HG02759 (cell line): ENCODE measurements at regions not wholly inside any gene's neighbourhood (a gene's known extent, or its start where the extent isn't known, plus 50 kb on each side); places are given as distances from the start of the nearest gene placed in this dataset.
"Not testable (repeated sequence)": the region's sequence is repeated elsewhere in the genome, so short reads cannot be mapped to it uniquely, and the experiment has no call there.

Source experiments
- ATAC-seq: cut with Tn5 transposase; IDR thresholded peaks from one replicate; pipeline ENCODE4 v1.9.1; 2021; ENCODE audit warnings: mild to moderate bottlenecking, moderate library complexity; ENCODE audit not compliant: unreplicated experiment

DNA sequence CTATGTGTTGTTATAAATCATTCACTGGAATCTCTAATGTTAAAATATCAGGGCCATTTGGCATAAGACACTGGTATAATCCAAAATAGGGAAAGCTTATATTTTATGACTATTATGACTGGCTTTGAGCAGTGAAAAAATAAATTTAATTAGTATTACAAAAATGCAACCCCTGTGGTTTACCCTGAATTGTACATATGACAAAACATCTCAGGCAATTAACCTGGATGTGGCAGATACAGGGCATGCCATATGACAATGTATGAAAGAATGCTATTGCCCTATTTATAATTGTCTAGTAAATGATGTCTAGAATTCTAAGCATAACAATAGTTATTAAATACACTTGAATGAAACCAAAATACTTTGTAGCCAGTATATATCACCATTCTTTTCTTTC lies 532.5 kb upstream of the ADGRL4 start:
- ATAC-seq: no peak

DNA sequence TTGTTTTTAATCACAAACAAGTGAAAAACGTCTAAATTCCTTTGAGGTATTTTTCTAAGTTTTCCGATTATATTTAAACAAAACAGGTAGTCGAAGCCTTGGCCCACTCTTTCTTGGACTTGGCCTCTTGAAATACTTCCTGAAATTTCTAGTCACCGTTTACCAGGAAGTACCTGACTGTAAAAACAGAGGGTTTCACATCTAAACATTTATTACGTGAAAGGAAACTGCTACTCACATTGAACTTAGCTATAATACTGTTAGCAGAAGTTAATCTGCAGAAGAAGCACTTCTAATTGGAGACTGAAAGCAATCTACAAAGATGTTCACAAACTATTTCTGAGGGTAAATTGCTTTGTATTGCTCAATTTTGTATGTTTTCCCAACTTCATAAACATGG lies 526.0 kb upstream of the ADGRL4 start:
- ATAC-seq: no peak

DNA sequence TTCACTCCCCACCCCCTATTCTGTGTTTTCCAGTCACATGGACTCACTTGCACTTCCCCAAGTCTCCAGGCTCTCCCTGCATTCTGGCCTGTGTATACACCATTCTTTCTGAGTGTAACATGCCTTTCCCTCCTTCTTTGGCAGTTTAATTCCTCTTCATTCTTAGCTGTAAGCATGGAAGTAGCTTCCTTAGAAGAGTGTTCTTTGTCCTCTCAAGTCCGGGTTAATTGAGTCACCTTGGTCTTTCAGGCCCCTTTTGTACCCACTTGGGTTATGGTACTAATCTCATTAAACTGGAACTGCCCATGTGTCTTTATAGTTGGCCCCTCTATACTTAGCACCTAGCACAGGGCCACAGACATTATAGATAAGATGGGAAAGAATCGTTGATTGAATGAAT lies 525.3 kb upstream of the ADGRL4 start:
- no peak for ATAC-seq

DNA sequence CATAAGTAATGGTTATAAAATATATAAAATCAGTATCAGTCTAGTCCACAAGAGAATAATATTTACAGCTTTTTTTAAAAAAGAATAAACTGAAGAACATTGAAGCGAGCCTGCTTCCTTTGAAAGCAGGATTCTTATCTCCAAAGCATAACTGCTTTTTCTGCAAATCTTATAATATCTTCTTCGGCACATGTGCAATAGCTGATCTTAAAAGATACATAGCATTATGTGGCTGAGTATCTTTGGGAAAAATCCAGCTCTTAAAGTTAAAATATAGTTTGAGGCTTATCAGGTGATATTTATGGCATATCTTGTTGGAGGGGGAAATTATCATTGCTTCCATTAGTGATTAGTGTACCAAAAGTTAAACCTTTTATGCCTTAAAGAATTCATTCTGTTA lies 523.9 kb upstream of the ADGRL4 start:
- ATAC-seq: no peak

DNA sequence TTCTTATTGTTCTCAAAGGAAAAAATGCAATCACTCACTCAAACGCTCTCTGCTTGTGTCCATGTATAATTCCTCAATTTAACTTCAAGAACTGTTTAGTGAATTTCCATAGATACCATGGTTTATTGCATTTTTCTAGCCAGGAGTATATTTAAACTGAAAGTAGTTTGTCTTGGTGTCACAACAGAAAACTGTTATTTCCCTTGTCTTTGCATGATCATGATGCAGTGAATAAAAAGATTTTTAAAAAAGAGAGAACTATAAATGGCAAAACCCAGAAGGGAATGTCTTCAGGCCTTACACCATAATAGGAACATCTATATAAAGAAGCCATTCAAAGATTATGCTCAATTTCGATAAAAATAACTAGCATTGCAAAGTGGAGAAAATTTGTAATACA lies 523.5 kb upstream of the ADGRL4 start:
- ATAC-seq: no peak

DNA sequence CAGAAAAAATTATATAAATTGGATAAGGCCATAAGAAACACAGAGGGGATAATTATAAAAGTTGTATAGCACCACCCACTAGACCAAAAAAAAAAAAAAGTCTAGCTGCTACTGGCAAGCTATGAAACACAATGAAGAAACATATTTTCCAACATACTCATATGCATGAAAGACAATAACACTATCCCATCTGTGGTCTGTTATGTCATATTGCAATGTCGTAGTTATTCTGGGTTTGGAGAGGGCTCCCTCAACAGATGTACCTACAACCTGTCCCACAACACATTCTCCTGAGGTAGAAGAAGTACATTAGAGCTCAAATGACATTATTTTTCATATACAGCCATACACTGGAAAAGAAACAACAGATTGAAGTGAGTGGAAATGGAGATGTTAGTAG lies 517.6 kb upstream of the ADGRL4 start:
- ATAC-seq: no peak

DNA sequence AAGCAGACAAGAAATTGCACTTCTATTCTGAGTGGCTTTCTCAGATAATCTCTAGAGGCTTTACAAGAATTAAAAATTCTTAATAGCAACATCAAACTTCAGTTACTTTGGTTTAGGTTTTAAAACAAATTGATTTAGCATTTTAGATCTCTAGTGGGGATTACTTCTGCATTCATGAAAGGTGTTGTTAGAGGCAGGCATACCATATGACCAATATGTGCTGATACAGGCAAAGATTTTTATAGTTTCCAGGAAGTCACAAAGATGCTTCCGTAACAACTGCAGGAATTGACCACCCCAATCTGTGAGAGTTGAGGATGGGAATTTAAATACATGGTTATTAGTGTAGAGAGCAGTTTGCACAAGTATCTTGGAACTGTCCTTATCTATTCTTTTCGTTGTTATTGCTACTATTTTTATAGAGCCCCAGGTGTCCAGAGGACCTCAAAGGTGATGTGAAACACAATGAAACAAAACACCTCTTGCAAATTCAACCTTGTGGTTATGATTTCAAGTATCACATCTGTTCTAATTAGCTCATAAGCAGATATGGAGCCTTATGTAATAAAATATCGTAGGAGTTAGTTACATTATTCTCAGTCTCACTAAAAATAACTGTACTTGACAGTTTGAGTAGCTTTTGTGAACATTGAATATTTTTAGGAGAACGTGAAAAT lies 512.7 kb upstream of the ADGRL4 start:
- ATAC-seq: no peak

DNA sequence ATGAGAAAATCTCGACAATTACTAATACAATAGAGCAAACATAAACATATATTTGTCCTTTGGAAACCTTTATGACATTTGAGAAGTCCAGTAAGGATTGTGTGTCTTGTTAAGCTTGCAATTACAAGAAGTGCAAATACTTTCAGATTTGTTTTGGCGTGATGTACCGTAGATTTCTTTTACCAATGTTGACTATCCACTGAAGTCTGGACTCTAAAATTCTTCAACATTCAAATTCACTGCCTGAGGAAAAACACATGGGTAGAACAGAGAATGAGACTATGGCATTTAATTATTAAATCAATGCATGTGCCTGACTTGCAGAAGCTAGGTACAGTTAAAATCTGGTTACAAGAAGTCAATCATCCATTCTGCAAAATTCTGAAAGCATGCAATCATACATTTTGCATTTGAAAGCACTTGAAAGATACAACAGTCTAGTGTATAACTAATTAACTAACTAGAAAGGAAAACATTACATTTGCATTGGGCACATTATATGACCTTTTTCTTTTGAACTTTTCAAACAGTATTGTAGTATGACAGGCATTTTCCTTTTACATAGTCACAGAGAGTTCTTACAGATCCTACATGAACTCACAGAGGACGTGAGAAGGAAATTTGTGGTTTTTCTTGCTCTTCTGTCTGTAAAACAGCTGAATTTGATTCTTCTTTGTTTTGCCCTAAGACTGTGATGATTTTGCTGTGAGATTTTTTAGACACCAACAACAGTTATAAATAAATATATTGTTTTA lies 511.1 kb upstream of the ADGRL4 start:
- ATAC-seq: no peak

DNA sequence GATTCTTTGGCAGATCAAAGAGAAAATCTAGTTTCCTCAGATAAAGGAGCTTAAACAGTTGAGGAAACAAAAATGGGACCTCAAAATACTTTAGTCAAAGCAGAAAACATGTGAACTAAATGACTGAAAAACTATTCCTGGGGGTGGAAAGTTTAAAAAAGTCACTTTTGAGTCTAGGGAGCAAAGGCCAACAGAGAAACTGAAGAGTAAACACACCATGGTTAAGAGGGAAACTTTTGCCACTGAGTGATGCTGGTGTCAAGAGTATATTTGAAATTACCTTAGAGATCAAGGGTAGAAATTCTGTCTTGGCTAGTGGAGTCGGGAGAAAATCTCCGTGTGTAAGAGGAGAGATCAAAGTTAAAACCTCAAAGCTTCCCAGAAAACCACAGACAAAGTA lies 501.2 kb upstream of the ADGRL4 start:
- ATAC-seq: no peak

DNA sequence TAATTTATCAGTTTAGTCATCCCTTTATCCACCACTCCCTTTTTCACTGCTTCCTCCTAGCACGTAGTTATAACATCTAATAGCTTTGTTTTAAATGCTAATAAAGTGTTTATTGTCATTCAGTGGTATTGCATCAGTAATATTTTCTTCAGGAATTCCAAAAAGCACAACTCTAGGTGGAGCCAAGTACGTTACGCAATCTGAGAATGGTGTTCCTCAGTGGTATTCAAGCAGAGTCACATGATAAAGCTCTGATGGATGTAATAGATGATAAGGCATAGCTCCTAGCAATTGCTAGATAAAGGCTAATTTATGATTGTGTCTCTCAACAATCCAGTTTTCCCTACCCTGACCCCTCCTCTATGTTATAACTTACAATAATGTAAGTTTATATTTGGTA lies 494.6 kb upstream of the ADGRL4 start:
- ATAC-seq: no peak

DNA sequence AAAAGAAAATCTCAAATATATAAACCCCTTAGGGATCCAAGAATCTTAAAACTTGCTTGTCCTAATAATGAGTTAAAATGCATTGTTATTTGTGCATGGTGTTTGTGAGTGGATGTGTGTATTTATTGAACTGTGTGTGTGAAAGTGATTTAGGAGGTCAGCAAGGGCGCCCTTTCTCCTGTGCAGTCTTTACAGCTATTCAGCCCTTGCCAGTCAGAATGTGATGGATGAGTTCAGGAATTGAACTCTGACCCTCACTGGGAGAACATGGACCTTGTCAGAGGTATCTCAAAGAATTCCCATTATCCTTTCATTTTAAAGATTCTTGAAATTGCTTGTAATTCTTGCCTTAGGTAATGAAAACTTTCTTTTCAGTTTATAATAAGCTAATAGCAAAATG lies 493.0 kb upstream of the ADGRL4 start:
- ATAC-seq: no peak

DNA sequence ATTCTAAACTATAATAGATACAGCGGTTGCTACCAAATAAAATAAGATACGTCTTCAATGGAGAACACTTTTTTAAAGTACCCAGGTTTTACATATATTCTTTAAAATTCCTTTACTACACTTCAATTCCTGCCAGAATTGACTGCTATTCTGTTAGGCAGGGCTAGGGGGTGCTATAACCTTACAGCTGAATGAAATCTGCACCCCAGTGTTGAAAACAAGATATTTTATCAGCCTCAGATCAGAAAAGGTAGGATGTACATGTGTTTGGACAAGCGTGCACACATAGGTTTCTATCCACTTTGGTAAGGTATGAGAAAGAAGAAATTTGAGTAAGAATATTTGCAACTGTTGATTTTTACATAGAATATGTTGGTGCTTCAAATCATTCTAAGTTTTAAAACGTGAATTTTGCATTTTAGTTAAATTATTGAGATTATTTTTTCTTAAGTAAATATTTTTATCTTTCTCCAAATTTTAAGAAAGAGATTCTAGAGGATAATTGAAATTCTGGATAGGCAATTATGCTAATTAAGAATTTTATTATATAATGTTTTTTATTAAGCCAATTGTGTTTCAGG lies 490.8 kb upstream of the ADGRL4 start:
- ATAC-seq: peak; percentile 77

DNA sequence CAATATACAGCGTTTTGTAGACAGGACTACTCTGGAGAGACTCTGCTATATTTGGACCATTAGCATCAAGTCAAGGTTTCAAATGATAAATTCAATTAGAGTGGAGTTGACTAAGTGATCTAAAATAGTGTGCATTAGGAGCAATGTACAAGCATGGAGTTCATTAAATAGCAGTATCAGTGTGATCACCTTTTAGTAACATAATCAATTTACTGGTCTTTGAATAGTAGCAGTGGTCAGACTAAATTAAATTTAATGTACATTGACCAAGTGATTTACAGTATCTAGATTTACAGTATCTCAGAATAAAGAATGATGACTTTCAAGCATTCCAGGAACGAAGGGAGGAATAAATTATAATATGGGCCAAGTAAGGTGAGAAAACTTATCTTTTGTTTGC lies 489.6 kb upstream of the ADGRL4 start:
- no peak for ATAC-seq

DNA sequence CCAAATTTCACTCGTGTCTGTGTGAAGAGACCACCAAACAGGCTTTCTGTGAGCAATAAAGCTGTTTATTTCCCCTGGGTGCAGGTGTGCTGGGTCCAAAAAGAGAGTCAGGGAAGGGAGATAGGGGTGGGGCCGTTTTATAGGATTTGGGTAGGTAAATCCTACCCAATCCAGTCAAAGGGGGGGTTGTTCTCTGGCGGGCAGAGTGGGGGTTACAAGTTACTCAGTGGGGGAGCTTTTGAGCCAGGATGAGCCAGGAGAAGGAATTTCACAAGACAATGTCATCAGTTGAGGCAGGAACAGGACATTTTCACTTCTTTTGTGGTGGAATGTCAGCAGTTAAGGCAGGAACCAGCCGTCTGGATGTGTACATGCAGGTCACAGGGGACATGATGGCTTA lies 487.2 kb upstream of the ADGRL4 start:
- ATAC-seq: not testable (repeated sequence)

DNA sequence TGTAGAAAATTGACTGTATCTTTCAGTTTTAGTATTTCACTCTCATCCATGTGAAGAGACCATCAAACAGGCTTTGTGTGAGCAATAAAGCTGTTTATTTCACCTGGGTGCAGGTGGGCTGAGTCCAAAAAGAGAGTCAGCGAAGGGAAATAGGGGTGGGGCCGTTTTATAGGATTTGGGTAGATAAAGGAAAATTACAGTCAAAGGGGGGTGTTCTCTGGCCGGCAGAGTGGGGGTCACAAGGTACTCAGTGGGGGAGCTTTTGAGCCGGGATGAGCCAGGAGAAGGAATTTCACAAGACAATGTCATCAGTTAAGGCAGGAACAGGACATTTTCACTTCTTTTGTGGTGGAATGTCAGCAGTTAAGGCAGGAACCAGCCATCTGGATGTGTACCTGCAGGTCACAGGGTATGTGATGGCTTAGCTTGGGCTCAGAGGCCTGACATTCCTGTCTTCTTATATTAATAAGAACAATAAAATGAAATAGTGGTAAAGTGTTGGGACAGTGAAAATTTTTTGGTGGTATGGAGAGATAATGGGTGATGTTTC lies 482.1 kb upstream of the ADGRL4 start:
- ATAC-seq: not testable (repeated sequence)

DNA sequence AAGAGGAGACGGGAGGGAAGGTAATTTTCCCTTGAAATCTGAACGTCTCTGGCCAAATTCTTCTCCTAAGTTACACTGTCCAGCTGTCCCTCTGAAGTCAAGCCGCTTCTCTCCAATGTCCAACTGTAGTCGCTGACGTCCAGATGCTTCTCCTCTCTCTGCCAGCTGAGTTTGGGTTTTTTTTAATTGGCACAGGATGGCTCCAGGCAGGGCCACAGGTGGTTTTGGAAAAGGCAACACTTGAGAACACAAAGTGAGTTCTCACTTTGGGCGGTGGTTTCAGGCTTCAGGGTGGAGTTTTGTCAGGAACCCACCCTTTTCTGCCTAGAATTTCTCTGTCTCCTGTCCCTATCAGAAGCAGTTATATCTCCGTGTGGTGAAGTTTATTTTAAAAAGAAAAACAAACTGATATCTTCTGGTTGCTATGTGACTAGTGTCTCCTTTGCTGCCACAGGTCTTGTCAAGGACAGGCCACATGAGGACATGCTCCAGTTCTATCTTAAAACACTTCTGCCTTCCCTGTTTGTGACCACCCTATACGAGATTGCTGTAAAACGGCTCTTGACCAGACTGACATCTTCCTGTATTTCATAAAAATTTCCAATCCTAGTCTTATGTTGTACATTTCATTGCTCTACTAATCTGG lies 472.3 kb upstream of the ADGRL4 start:
- ATAC-seq: no peak

DNA sequence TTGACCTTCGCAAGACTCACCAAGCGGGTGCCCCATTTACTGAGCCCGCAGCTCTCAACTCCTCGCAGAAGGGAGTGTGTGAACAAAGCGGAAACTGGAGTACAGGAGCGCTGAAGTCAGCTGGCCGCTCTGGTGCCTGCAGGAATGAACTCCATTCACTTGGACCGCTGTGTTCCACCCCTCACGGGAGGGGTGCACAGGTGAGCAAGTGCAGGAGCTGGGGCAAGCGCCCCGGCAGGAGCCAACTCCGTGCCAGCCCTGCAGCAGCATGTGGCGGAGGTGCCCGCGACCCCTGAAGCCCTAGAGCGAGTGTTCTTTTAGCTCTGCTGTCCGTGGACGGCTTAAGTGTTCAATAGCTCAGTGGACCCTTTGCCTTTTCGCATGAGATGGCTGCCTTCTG lies 471.6 kb upstream of the ADGRL4 start:
- ATAC-seq: no peak

DNA sequence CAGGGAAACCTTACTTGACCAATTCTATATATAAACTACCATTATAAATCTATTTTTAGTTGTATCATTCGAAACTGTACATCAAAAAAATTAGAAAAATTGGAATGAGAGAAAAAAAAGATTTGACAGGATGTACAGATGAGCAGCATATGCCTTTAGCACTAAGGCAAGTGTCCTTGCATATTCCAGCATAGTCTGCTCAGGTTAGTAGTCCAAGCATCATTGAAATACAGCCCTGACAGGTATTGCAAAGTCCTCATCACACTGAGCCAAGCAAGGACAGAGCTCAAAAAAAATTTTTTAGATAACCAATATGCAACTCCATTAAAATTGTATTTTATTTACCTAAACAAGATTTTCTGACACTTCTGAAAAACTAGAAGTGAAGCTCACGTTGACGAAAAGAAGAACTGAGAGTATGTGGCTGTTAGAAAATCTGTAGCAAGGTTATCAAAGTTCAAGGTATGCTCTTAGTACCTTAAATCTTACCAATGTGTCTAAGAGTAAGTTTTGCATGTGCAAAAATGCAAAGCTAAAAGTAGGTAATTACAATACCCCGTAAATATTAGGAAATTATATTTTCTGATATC lies 465.6 kb upstream of the ADGRL4 start:
- peak; percentile 75 for ATAC-seq

DNA sequence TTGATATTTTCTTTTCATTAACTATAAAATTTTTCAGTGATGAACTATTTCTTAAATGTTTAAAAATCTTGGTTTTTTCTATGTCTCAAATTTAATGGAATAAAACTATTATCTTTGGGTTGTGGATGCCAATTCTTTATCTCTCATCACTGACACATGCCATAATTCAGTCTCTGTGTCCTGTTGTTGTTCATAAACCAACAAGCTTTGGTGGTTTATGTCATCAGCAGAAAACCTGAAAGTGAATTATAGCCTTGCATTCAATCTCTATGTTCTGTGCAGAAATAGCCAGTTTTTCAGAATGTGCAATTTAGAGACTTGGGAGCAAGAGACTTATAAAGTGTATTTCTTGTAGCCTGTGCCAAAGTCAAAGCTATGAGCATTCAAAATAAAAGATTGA lies 462.6 kb upstream of the ADGRL4 start:
- no peak for ATAC-seq

DNA sequence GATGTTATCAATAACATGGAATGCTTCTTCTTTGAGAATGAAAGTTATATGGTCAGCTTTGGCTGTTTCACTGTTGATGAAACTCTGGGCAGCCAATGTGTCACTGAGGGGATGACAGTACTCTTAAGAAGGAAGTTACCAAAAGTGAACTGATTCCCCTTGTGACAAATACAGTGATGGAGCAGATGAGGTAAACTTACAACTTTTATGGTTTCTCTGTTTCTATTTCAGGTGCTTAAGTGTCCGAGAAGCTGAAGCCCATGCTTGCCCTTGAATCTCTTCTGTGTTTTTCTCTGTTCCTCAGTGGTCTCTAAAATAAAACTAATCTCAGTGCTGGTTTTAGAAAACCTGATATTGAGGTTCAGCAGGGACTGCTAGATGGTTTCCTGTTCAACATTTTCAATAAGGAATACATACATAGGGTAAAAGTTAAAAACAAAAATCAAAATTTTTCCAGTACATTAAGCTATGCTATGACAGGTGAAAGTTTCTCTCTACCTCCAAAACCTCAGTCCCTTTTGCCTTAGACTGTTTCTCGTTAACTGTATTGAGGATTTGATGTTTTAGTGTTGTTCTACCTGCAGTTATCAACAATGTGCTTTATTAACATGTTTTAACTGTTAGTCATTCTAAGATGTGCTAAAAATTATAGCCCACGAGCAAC lies 454.4 kb upstream of the ADGRL4 start:
- peak; percentile 95 for ATAC-seq
